HEK293T (cell line): ENCODE measurements at regions not wholly inside any gene's neighbourhood (a gene's known extent, or its start where the extent isn't known, plus 50 kb on each side); places are given as distances from the start of the nearest gene placed in this dataset.

Source experiments
- BHLHE40 ChIP-seq: fragments of 450-650 bp; IDR thresholded peaks from 2 replicates; pipeline ENCODE4 v1.6.1; 2016; ENCODE audit warnings: mild to moderate bottlenecking, moderate library complexity, borderline replicate concordance
- FOXK2 ChIP-seq: fragments of 450-650 bp; IDR thresholded peaks from 2 replicates; pipeline ENCODE4 v1.6.1; 2016; ENCODE audit warnings: mild to moderate bottlenecking
- FOXM1 ChIP-seq: fragments of 450-650 bp; IDR thresholded peaks from 2 replicates; pipeline ENCODE4 v1.6.1; 2017; ENCODE audit warnings: mild to moderate bottlenecking, borderline replicate concordance
- HDGF ChIP-seq: fragments of 450-650 bp; IDR thresholded peaks from 2 replicates; pipeline ENCODE4 v1.6.1; 2017; ENCODE audit warnings: antibody characterized with exemption, borderline replicate concordance
- NFRKB ChIP-seq: fragments of 450-650 bp; IDR thresholded peaks from 2 replicates; pipeline ENCODE4 v1.6.1; 2016; ENCODE audit warnings: mild to moderate bottlenecking, moderate library complexity
- SP1 ChIP-seq: fragments of 450-650 bp; IDR thresholded peaks from 2 replicates; pipeline ENCODE4 v1.6.1; 2017
- ZNF384 ChIP-seq: fragments of 450-650 bp; IDR thresholded peaks from 2 replicates; pipeline ENCODE4 v1.6.1; 2016

GRCh38 chr16:22665048-22665797 is 148.7 kb upstream of the HS3ST2 start:
- TF ChIP-seq HDGF (no peak), FOXK2 (no peak), FOXM1 (no peak), NFRKB (no peak), ZNF384 (no peak), SP1 (no peak), BHLHE40 (no peak)
